GM21576 (cell line): ENCODE measurements at regions not wholly inside any gene's neighbourhood (a gene's known extent, or its start where the extent isn't known, plus 50 kb on each side); places are given as distances from the start of the nearest gene placed in this dataset.
"Not testable (repeated sequence)": the region's sequence is repeated elsewhere in the genome, so short reads cannot be mapped to it uniquely, and the experiment has no call there.

Source experiments
- ATAC-seq: cut with Tn5 transposase; IDR thresholded peaks from one replicate; pipeline ENCODE4 v1.9.1; 2021; ENCODE audit warnings: mild to moderate bottlenecking, moderate library complexity; ENCODE audit not compliant: unreplicated experiment

- no peak for ATAC-seq
Measured at GRCh38 chr10:33073641-33074415, 115.8 kb upstream of the ITGB1 start.

- no peak for ATAC-seq
Measured at GRCh38 chr10:33071857-33072256, 113.8 kb upstream of the ITGB1 start.

GRCh38 chr10:33070101-33070500 is 112.1 kb upstream of the ITGB1 start:
- no peak for ATAC-seq

- no peak for ATAC-seq
Measured at GRCh38 chr10:33067917-33068316, 109.9 kb upstream of the ITGB1 start.

GRCh38 chr10:33067481-33067880 is 109.5 kb upstream of the ITGB1 start:
- no peak for ATAC-seq

GRCh38 chr10:33066558-33067236 is 108.7 kb upstream of the ITGB1 start:
- ATAC-seq, result no peak

- no peak for ATAC-seq
Measured at GRCh38 chr10:33065111-33065510, 107.1 kb upstream of the ITGB1 start.

- ATAC-seq, result no peak
Measured at GRCh38 chr10:33064706-33065105, 106.7 kb upstream of the ITGB1 start.

- no peak for ATAC-seq
Measured at GRCh38 chr10:33057620-33058019, 99.6 kb upstream of the ITGB1 start.

- no peak for ATAC-seq
Measured at GRCh38 chr10:33056828-33057596, 99.0 kb upstream of the ITGB1 start.

- ATAC-seq, result no peak
Measured at GRCh38 chr10:33055625-33056024, 97.6 kb upstream of the ITGB1 start.

GRCh38 chr10:33052915-33053810 is 95.1 kb upstream of the ITGB1 start:
- no peak for ATAC-seq

- no peak for ATAC-seq
Measured at GRCh38 chr10:33052263-33052875, 94.3 kb upstream of the ITGB1 start.

GRCh38 chr10:33049963-33050920 is 92.2 kb upstream of the ITGB1 start:
- ATAC-seq, result not testable (repeated sequence)

- no peak for ATAC-seq
Measured at GRCh38 chr10:33048223-33048622, 90.2 kb upstream of the ITGB1 start.

GRCh38 chr10:33047655-33048054 is 89.6 kb upstream of the ITGB1 start:
- ATAC-seq, result no peak

- no peak for ATAC-seq
Measured at GRCh38 chr10:33046792-33047191, 88.8 kb upstream of the ITGB1 start.

- no peak for ATAC-seq
Measured at GRCh38 chr10:33045421-33045820, 87.4 kb upstream of the ITGB1 start.

GRCh38 chr10:33042565-33042964 is 84.5 kb upstream of the ITGB1 start:
- ATAC-seq, result no peak
